Stimulated activated naive CD8-positive, alpha-beta T cell treated with anti-CD3 and anti-CD28 coated beads, Interleukin-15, Interleukin-2, amounts not matched to agents 100 ng/mL and 50 ng/mL, for 24 hours (primary cell): ENCODE measurements at regions not wholly inside any gene's neighbourhood (a gene's known extent, or its start where the extent isn't known, plus 50 kb on each side); places are given as distances from the start of the nearest gene placed in this dataset.

Experiments used
- H3K27ac Mint-ChIP-seq: one replicate; pipeline ENCODE4 v1.8.0; 2021; ENCODE audit warnings: mild to moderate bottlenecking, mixed read lengths
- H3K27me3 Mint-ChIP-seq: one replicate; pipeline ENCODE4 v1.8.0; 2021; ENCODE audit warnings: mixed read lengths
- H3K36me3 Mint-ChIP-seq: one replicate; pipeline ENCODE4 v1.8.0; 2021; ENCODE audit warnings: low read depth, mixed read lengths
- H3K4me1 Mint-ChIP-seq: one replicate; pipeline ENCODE4 v1.8.0; 2021; ENCODE audit warnings: low read depth, mixed read lengths
- H3K4me3 Mint-ChIP-seq: one replicate; pipeline ENCODE4 v1.8.0; 2021; ENCODE audit warnings: mild to moderate bottlenecking, mixed read lengths
- H3K9me3 Mint-ChIP-seq: one replicate; pipeline ENCODE4 v1.8.0; 2021; ENCODE audit warnings: mixed read lengths

GRCh38 chr20:17042122-17042521 is 184.7 kb upstream of the PCSK2 start:
- H3K4me1 Mint-ChIP-seq, result no peaks in the 10 kb centered on the region
- no peak overlapping the region for H3K27ac Mint-ChIP-seq
- H3K27me3 Mint-ChIP-seq, result no peaks in the 10 kb centered on the region
- H3K4me3 Mint-ChIP-seq, result no peak overlapping the region
- peaks cover 7% of the 10 kb centered on the region for H3K9me3 Mint-ChIP-seq
- no peaks in the 10 kb centered on the region for H3K36me3 Mint-ChIP-seq

- no peak overlapping the region for H3K27ac Mint-ChIP-seq
- no peaks in the 10 kb centered on the region for H3K27me3 Mint-ChIP-seq
- H3K4me1 Mint-ChIP-seq, result no peaks in the 10 kb centered on the region
- no peak overlapping the region for H3K4me3 Mint-ChIP-seq
- no peaks in the 10 kb centered on the region for H3K36me3 Mint-ChIP-seq
- H3K9me3 Mint-ChIP-seq, result peaks cover 7% of the 10 kb centered on the region
These were observed 183.5 kb upstream of the PCSK2 start for GRCh38 chr20:17043323-17043722.

GRCh38 chr20:17044891-17045290 is 181.9 kb upstream of the PCSK2 start:
- Mint-ChIP-seq H3K36me3 (no peaks in the 10 kb centered on the region), H3K9me3 (peaks cover 7% of the 10 kb centered on the region), H3K4me1 (no peaks in the 10 kb centered on the region), H3K27ac (no peak overlapping the region), H3K4me3 (no peak overlapping the region), H3K27me3 (no peaks in the 10 kb centered on the region)

- Mint-ChIP-seq H3K4me1 (no peaks in the 10 kb centered on the region), H3K9me3 (peaks cover 16% of the 10 kb centered on the region), H3K36me3 (no peaks in the 10 kb centered on the region), H3K27ac (no peak overlapping the region), H3K27me3 (no peaks in the 10 kb centered on the region), H3K4me3 (no peak overlapping the region)
These were observed 167.4 kb upstream of the PCSK2 start for GRCh38 chr20:17059465-17059864.

- Mint-ChIP-seq H3K27me3 (no peaks in the 10 kb centered on the region), H3K4me3 (no peak overlapping the region), H3K4me1 (no peaks in the 10 kb centered on the region), H3K27ac (no peak overlapping the region), H3K36me3 (no peaks in the 10 kb centered on the region), H3K9me3 (peaks cover 8% of the 10 kb centered on the region)
These were observed 165.1 kb upstream of the PCSK2 start for GRCh38 chr20:17061715-17062114.

- no peaks in the 10 kb centered on the region for H3K27me3 Mint-ChIP-seq
- no peak overlapping the region for H3K4me3 Mint-ChIP-seq
- peaks cover 4% of the 10 kb centered on the region for H3K9me3 Mint-ChIP-seq
- H3K4me1 Mint-ChIP-seq, result no peaks in the 10 kb centered on the region
- no peak overlapping the region for H3K27ac Mint-ChIP-seq
- no peaks in the 10 kb centered on the region for H3K36me3 Mint-ChIP-seq
These were observed 164.1 kb upstream of the PCSK2 start for GRCh38 chr20:17062712-17063111.

GRCh38 chr20:17066902-17067301 is 159.9 kb upstream of the PCSK2 start:
- Mint-ChIP-seq H3K36me3 (no peaks in the 10 kb centered on the region), H3K4me3 (no peak overlapping the region), H3K4me1 (no peaks in the 10 kb centered on the region)

GRCh38 chr20:17068084-17068711 is 158.6 kb upstream of the PCSK2 start:
- Mint-ChIP-seq H3K27ac (no peak overlapping the region), H3K36me3 (no peaks in the 10 kb centered on the region), H3K27me3 (no peaks in the 10 kb centered on the region), H3K9me3 (peaks cover 5% of the 10 kb centered on the region), H3K4me3 (no peak overlapping the region), H3K4me1 (no peaks in the 10 kb centered on the region)

More at GRCh38 chr20:17066902-17067301, 159.9 kb upstream of the PCSK2 start:
- no peak overlapping the region for H3K27ac Mint-ChIP-seq
- H3K9me3 Mint-ChIP-seq, result peaks cover 4% of the 10 kb centered on the region
- no peaks in the 10 kb centered on the region for H3K27me3 Mint-ChIP-seq

GRCh38 chr20:17077030-17077429 is 149.8 kb upstream of the PCSK2 start:
- no peaks in the 10 kb centered on the region for H3K4me1 Mint-ChIP-seq
- H3K4me3 Mint-ChIP-seq, result no peak overlapping the region
- no peaks in the 10 kb centered on the region for H3K27me3 Mint-ChIP-seq
- no peak overlapping the region for H3K27ac Mint-ChIP-seq
- peaks cover 5% of the 10 kb centered on the region for H3K9me3 Mint-ChIP-seq
- no peaks in the 10 kb centered on the region for H3K36me3 Mint-ChIP-seq

- H3K4me3 Mint-ChIP-seq, result no peak overlapping the region
- peaks cover 13% of the 10 kb centered on the region for H3K9me3 Mint-ChIP-seq
- H3K27me3 Mint-ChIP-seq, result no peaks in the 10 kb centered on the region
- H3K4me1 Mint-ChIP-seq, result no peaks in the 10 kb centered on the region
- no peaks in the 10 kb centered on the region for H3K36me3 Mint-ChIP-seq
- H3K27ac Mint-ChIP-seq, result no peak overlapping the region
These were observed 143.1 kb upstream of the PCSK2 start for GRCh38 chr20:17083738-17084137.

- no peaks in the 10 kb centered on the region for H3K4me1 Mint-ChIP-seq
- H3K9me3 Mint-ChIP-seq, result peaks cover 13% of the 10 kb centered on the region
- no peak overlapping the region for H3K4me3 Mint-ChIP-seq
- H3K27me3 Mint-ChIP-seq, result no peaks in the 10 kb centered on the region
- no peaks in the 10 kb centered on the region for H3K36me3 Mint-ChIP-seq
- H3K27ac Mint-ChIP-seq, result no peak overlapping the region
These were observed 141.9 kb upstream of the PCSK2 start for GRCh38 chr20:17084909-17085308.

- no peaks in the 10 kb centered on the region for H3K4me1 Mint-ChIP-seq
- no peaks in the 10 kb centered on the region for H3K27me3 Mint-ChIP-seq
- no peaks in the 10 kb centered on the region for H3K36me3 Mint-ChIP-seq
- H3K4me3 Mint-ChIP-seq, result no peak overlapping the region
- peaks cover 6% of the 10 kb centered on the region for H3K9me3 Mint-ChIP-seq
- H3K27ac Mint-ChIP-seq, result no peak overlapping the region
These were observed 133.1 kb upstream of the PCSK2 start for GRCh38 chr20:17093782-17094181.

GRCh38 chr20:17097603-17098002 is 129.2 kb upstream of the PCSK2 start:
- Mint-ChIP-seq H3K4me1 (no peaks in the 10 kb centered on the region), H3K27ac (no peak overlapping the region), H3K4me3 (no peak overlapping the region), H3K27me3 (no peaks in the 10 kb centered on the region), H3K9me3 (peaks cover 11% of the 10 kb centered on the region), H3K36me3 (no peaks in the 10 kb centered on the region)

- H3K4me1 Mint-ChIP-seq, result no peaks in the 10 kb centered on the region
- no peaks in the 10 kb centered on the region for H3K27me3 Mint-ChIP-seq
- peaks cover 10% of the 10 kb centered on the region for H3K9me3 Mint-ChIP-seq
- H3K36me3 Mint-ChIP-seq, result no peaks in the 10 kb centered on the region
- no peak overlapping the region for H3K4me3 Mint-ChIP-seq
- no peak overlapping the region for H3K27ac Mint-ChIP-seq
These were observed 126.3 kb upstream of the PCSK2 start for GRCh38 chr20:17100506-17100905.

GRCh38 chr20:17107127-17107526 is 119.7 kb upstream of the PCSK2 start:
- Mint-ChIP-seq H3K27ac (no peak overlapping the region), H3K4me1 (no peaks in the 10 kb centered on the region), H3K4me3 (no peak overlapping the region), H3K27me3 (no peaks in the 10 kb centered on the region), H3K36me3 (no peaks in the 10 kb centered on the region), H3K9me3 (no peaks in the 10 kb centered on the region)

GRCh38 chr20:17108896-17109295 is 117.9 kb upstream of the PCSK2 start:
- Mint-ChIP-seq H3K4me1 (no peaks in the 10 kb centered on the region), H3K4me3 (no peak overlapping the region), H3K9me3 (peaks cover 3% of the 10 kb centered on the region), H3K36me3 (no peaks in the 10 kb centered on the region), H3K27me3 (no peaks in the 10 kb centered on the region), H3K27ac (no peak overlapping the region)
